Trophoblast cell (in vitro differentiated cells and primary cell): ENCODE measurements at regions not wholly inside any gene's neighbourhood (a gene's known extent, or its start where the extent isn't known, plus 50 kb on each side); places are given as distances from the start of the nearest gene placed in this dataset.
"Not testable (repeated sequence)": the region's sequence is repeated elsewhere in the genome, so short reads cannot be mapped to it uniquely, and the experiment has no call there.

Experiments used
- DNase-seq, 2 donors: peaks; one replicate each; pipeline ENCODE4 v3.0.0-alpha.2; 2016
- H2AFZ ChIP-seq: 2 replicates; pipeline ENCODE4 v1.6.1; 2013; ENCODE audit warnings: low read length, moderate library complexity, mild to moderate bottlenecking; ENCODE audit not compliant: insufficient read depth, poor library complexity
- H2AK5ac ChIP-seq: 2 replicates; pipeline ENCODE4 v1.6.1; 2013; ENCODE audit warnings: mild to moderate bottlenecking, low read length
- H2BK120ac ChIP-seq: 2 replicates; pipeline ENCODE4 v1.6.1; 2013; ENCODE audit warnings: low read length, mild to moderate bottlenecking, moderate library complexity; ENCODE audit not compliant: insufficient read depth, poor library complexity
- H2BK12ac ChIP-seq: 2 replicates; pipeline ENCODE4 v1.6.1; 2013; ENCODE audit warnings: mild to moderate bottlenecking, low read length, moderate library complexity
- H2BK5ac ChIP-seq: 2 replicates; pipeline ENCODE4 v1.6.1; 2013; ENCODE audit warnings: low read length, low read depth, moderate library complexity, mild to moderate bottlenecking; ENCODE audit not compliant: poor library complexity
- H3K14ac ChIP-seq: 2 replicates; pipeline ENCODE4 v1.6.1; 2013; ENCODE audit warnings: mild to moderate bottlenecking, low read length
- H3K18ac ChIP-seq: 2 replicates; pipeline ENCODE4 v1.6.1; 2013; ENCODE audit warnings: mild to moderate bottlenecking, low read length
- H3K23ac ChIP-seq: 2 replicates; pipeline ENCODE4 v1.6.1; 2013; ENCODE audit warnings: low read length
- H3K27ac ChIP-seq: 2 replicates; pipeline ENCODE4 v1.5.1; 2013; ENCODE audit warnings: low read depth, mild to moderate bottlenecking, inconsistent platforms, low read length, moderate library complexity
- H3K27me3 ChIP-seq: 2 replicates; pipeline ENCODE4 v1.6.1; 2013; ENCODE audit warnings: inconsistent platforms, mild to moderate bottlenecking, low read length, moderate library complexity; ENCODE audit not compliant: insufficient read depth
- H3K36me3 ChIP-seq, 2 experiments: 1 replicate in 1 of 2; 2 replicates in 1 of 2; pipeline ENCODE4 v1.6.1; 2013; ENCODE audit warnings: low read length in 2 of 2, mild to moderate bottlenecking in 2 of 2, moderate library complexity in 1 of 2; ENCODE audit not compliant: insufficient read depth in 2 of 2, control insufficient read depth in 1 of 2
- H3K4ac ChIP-seq: 2 replicates; pipeline ENCODE4 v1.6.1; 2013; ENCODE audit warnings: low read depth, mild to moderate bottlenecking, low read length, moderate library complexity
- H3K4me1 ChIP-seq, 2 experiments: 1 replicate in 1 of 2; 2 replicates in 1 of 2; pipeline ENCODE4 v1.6.1; 2013; ENCODE audit warnings: low read length in 2 of 2, mild to moderate bottlenecking in 2 of 2, moderate library complexity in 1 of 2; ENCODE audit not compliant: insufficient read depth in 2 of 2, control insufficient read depth in 1 of 2
- H3K4me2 ChIP-seq: 2 replicates; pipeline ENCODE4 v1.6.1; 2013; ENCODE audit warnings: inconsistent platforms, mild to moderate bottlenecking, low read length, moderate library complexity
- H3K4me3 ChIP-seq: 2 replicates; pipeline ENCODE4 v1.5.1; 2013; ENCODE audit warnings: mild to moderate bottlenecking, low read depth, low read length, inconsistent platforms
- H3K79me1 ChIP-seq: one replicate; pipeline ENCODE4 v1.6.1; 2013; ENCODE audit warnings: low read length
- H3K79me2 ChIP-seq: 2 replicates; pipeline ENCODE4 v1.6.1; 2013; ENCODE audit warnings: low read length, mild to moderate bottlenecking; ENCODE audit not compliant: control insufficient read depth, insufficient read depth, poor library complexity
- H3K9ac ChIP-seq: 2 replicates; pipeline ENCODE4 v1.6.1; 2013; ENCODE audit warnings: mild to moderate bottlenecking, low read length
- H3K9me3 ChIP-seq: 2 replicates; pipeline ENCODE4 v1.6.1; 2013; ENCODE audit warnings: low read depth, mild to moderate bottlenecking, control low read depth, inconsistent platforms, low read length; ENCODE audit not compliant: insufficient read depth
- H4K12ac ChIP-seq: 2 replicates; pipeline ENCODE4 v1.6.1; 2013; ENCODE audit warnings: low read depth, mild to moderate bottlenecking, low read length, moderate library complexity
- H4K8ac ChIP-seq: 2 replicates; pipeline ENCODE4 v1.6.1; 2013; ENCODE audit warnings: low read depth, mild to moderate bottlenecking, low read length, moderate library complexity
- H4K91ac ChIP-seq: one replicate; pipeline ENCODE4 v1.6.1; 2013; ENCODE audit warnings: low read depth, mild to moderate bottlenecking, low read length, moderate library complexity
- WGBS: extraction: QIAGEN DNeasy Blood & Tissue Kit; methylation state at CpG from one replicate; pipeline ENCODE4 v1.1.7; 2013; ENCODE audit warnings: missing lambda C conversion rate; ENCODE audit not compliant: insufficient read length, insufficient coverage; ENCODE audit errors: extremely low coverage; 5-methylcytosine and 5-hydroxymethylcytosine counted together

GRCh38 chr20:19841740-19842139 lies 83.7 kb downstream of the RIN2 start:
- H3K27me3 ChIP-seq: no peaks in the 10 kb centered on the region
- H2BK5ac ChIP-seq: no peak overlapping the region
- H3K9ac ChIP-seq: no peak overlapping the region
- H3K27ac ChIP-seq: no peak overlapping the region
- no peaks in the 10 kb centered on the region for H3K79me2 ChIP-seq
- no peak overlapping the region for H4K12ac ChIP-seq
- H3K18ac ChIP-seq: no peak overlapping the region
- DNase-seq: no peak
- no peak overlapping the region for H3K4me2 ChIP-seq
- H3K23ac ChIP-seq: no peak overlapping the region
- peaks cover 2% of the 10 kb centered on the region for H3K9me3 ChIP-seq
- H3K36me3 ChIP-seq: no peaks in the 10 kb centered on the region
- H2AK5ac ChIP-seq: no peak overlapping the region
- H2BK12ac ChIP-seq: no peak overlapping the region
- H3K14ac ChIP-seq: no peak overlapping the region
- no peak overlapping the region for H3K4ac ChIP-seq
- H4K91ac ChIP-seq: no peak overlapping the region
- no peak overlapping the region for H2BK120ac ChIP-seq
- H3K4me3 ChIP-seq: no peak overlapping the region
- no peak overlapping the region for H2AFZ ChIP-seq
- no peaks in the 10 kb centered on the region for H3K4me1 ChIP-seq
- no peak overlapping the region for H4K8ac ChIP-seq
- no peaks in the 10 kb centered on the region for H3K79me1 ChIP-seq

GRCh38 chr20:19844850-19845249 lies 86.8 kb downstream of the RIN2 start:
- H3K27me3 ChIP-seq, H2BK120ac ChIP-seq, H3K9me3 ChIP-seq, H3K27ac ChIP-seq, H3K18ac ChIP-seq, H4K8ac ChIP-seq, H2AFZ ChIP-seq, H3K79me1 ChIP-seq, H3K36me3 ChIP-seq, H3K14ac ChIP-seq, H3K4me3 ChIP-seq, H3K23ac ChIP-seq, H2BK12ac ChIP-seq, H3K9ac ChIP-seq, H3K4me1 ChIP-seq, H2AK5ac ChIP-seq, H3K4me2 ChIP-seq, H2BK5ac ChIP-seq, H3K79me2 ChIP-seq, DNase-seq, H4K91ac ChIP-seq, H4K12ac ChIP-seq, H3K4ac ChIP-seq: not testable (repeated sequence)

- Histone ChIP-seq H3K18ac (no peak overlapping the region), H3K4ac (no peak overlapping the region), H4K91ac (no peak overlapping the region), H3K79me2 (no peaks in the 10 kb centered on the region), H3K4me2 (no peak overlapping the region), H3K9ac (no peak overlapping the region), H3K27ac (no peak overlapping the region), H3K14ac (no peak overlapping the region), H2BK12ac (no peak overlapping the region), H3K4me1 (peaks cover 0 to 10% of the 10 kb centered on the region in 2 experiments), H2BK5ac (no peak overlapping the region), H3K27me3 (no peaks in the 10 kb centered on the region), H4K8ac (no peak overlapping the region), H2BK120ac (no peak overlapping the region), H3K4me3 (no peak overlapping the region), H3K36me3 (no peaks in the 10 kb centered on the region), H4K12ac (no peak overlapping the region), H3K23ac (no peak overlapping the region), H2AFZ (no peak overlapping the region), H3K9me3 (no peaks in the 10 kb centered on the region), H3K79me1 (peaks cover 2% of the 10 kb centered on the region), H2AK5ac (no peak overlapping the region)
- WGBS: no CpG with 5 or more reads among the region's 3 CpGs
- DNase-seq: no peak
Observed at GRCh38 chr20:19847383-19847782, 89.3 kb downstream of the RIN2 start.

GRCh38 chr20:19849341-19850197 lies 91.5 kb downstream of the RIN2 start:
- Histone ChIP-seq H2AK5ac (no peak overlapping the region), H3K23ac (no peak overlapping the region), H4K8ac (no peak overlapping the region), H3K27me3 (no peaks in the 10 kb centered on the region), H4K91ac (no peak overlapping the region), H3K14ac (no peak overlapping the region), H3K9me3 (no peaks in the 10 kb centered on the region), H3K4me3 (no peak overlapping the region), H3K4ac (no peak overlapping the region), H3K36me3 (no peaks in the 10 kb centered on the region), H3K79me2 (no peaks in the 10 kb centered on the region), H2AFZ (no peak overlapping the region), H3K79me1 (peaks cover 2% of the 10 kb centered on the region), H3K27ac (peak overlapping the region; percentile 61), H3K9ac (no peak overlapping the region), H3K4me1 (peaks cover 0 to 10% of the 10 kb centered on the region in 2 experiments), H3K18ac (no peak overlapping the region), H2BK120ac (peak overlapping the region; percentile 75), H2BK5ac (peak overlapping the region; percentile 46), H2BK12ac (no peak overlapping the region), H3K4me2 (no peak overlapping the region), H4K12ac (no peak overlapping the region)
- no CpG with 5 or more reads among the region's 14 CpGs for WGBS
- no peak for DNase-seq
